Skin epidermis (tissue), 12 donors: ENCODE measurements at regions not wholly inside any gene's neighbourhood (a gene's known extent, or its start where the extent isn't known, plus 50 kb on each side); places are given as distances from the start of the nearest gene placed in this dataset.
A peak's percentile ranks its signal among the peaks of the same experiment; 100 is the strongest.
"Not testable (repeated sequence)": the region's sequence is repeated elsewhere in the genome, so short reads cannot be mapped to it uniquely, and the experiment has no call there.

Experiments
- H3K27ac ChIP-seq, 21 experiments: fragments of 200-600 bp; sonication (generic) in 11 of 21; one replicate each; pipeline ENCODE4 v1.5.0; 2020; ENCODE audit warnings: mild to moderate bottlenecking in 3 of 21, inconsistent platforms in 2 of 21, moderate library complexity in 2 of 21
- H3K4me3 ChIP-seq, 7 experiments: fragments of 200-600 bp; sonication (generic) in 2 of 7; one replicate each; pipeline ENCODE4 v1.5.0; 2020; ENCODE audit warnings: inconsistent platforms in 2 of 7, mild to moderate bottlenecking in 2 of 7, moderate library complexity in 1 of 7

DNA sequence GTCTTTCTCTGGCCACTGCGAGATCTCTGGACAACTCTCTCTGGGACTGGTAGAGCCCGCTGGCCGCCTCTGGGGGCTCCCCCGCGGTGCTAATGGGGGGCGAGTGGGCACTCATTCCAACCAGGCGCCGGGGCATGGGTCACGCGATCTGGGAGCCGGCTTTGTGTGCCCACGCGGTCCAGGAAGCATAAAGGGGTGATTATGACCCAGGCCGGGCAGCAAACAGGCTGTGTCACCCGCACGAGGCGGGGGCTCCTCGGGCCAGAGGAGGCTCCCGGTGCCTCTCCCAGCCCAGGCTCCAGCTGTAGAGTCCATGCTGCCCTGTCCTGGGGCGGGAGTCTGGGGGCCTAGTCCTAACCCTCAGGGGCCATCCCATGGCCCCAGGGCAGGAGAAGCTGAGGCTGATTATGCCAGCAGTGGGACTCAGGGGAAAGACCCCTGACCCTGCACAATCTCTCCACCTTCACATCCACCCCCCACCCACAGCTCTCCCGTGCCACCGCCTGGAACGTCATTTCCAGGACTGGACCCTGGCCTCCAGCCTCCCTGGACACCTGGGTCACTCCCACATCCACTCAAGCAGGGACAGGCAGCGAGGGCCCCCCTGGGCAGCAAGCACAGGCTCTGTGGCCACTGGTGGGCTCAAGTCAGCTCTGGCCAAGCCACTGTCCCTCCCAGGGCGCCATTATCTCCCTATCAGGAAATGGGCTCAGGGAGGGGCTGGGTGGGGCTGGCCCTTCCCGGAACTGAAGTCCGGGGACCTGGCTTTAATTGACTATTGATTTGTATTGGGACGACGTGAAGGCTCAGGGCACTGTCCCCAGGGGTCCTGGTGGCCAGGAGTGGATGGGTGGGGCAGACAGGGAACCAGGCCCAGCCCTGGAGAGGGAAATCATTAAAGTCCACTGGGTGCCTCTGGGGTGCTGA, 50.0 kb downstream of the PTPRS start:
- no peak overlapping the region for H3K4me3 ChIP-seq
- peak overlapping the region in 10 of 21 experiments; percentile 1 to 89 (median 66) for H3K27ac ChIP-seq

DNA sequence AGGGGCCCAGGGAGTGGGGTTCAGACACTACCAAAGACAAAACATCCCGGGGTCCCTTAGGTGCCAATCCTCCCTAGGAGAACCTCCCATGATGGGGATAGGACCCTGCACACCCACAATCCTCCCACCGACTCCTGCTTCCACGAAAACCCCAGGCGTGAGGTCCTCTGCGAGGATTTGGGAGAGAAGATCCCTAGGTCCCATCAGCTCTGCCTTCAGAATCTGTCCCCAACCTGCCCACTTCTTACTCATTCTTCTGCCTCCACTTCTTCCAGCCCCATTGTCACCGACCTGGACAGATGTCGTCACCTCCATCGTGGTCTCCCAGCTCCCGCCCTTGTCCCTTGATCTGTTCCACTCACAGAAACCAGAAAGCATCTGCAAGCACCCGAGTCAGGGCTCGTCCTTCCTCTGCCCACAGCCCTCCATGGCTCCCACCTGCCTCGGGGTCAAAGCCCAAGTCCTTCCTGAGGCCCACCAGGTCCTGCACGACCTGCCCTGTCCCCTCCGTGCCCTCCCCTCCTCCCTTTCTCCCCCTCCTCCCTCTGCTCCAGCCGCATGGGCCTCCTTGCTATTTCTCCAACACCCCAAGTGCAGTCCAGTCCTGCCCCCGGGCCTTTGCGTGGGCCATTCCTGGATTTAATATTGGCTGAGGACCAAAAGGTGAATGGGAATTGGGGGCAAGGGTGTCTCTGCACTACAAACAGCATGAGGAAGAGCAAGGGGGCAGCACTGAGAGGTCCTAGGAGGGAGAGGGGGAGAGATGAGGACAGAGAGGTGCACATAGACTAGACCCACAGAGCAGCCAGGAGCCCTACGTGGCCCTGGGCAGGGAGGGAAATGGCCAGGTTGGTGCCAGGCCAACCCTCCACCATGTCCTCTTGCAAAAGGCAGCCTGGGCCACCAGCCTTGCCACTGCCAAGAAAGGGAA, 51.3 kb downstream of the PTPRS start:
- peak overlapping the region in 5 of 21 experiments; percentile 10 to 89 (median 67) for H3K27ac ChIP-seq

DNA sequence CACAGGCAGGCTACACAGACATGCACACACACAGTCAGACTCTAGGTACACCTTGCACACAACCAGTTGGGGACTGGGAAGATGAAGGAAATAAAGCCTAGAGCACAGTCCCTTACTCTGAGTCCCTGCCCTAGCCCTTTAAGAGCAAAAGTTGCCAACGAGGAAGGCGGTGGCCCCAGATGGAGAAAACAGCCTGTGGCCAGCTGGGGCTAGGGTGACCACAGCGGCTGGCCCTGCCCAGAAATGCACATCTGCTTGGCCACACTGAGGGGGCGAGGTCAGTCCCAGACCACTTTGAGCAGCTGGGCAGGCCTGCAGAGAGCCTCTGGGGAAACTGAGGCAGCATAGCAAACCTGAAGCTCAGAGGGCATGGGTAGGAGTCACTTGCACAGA, 52.3 kb downstream of the PTPRS start:
- Histone ChIP-seq H3K27ac (peak overlapping the region in 2 of 21 experiments; percentile 10 to 57), H3K4me3 (no peak overlapping the region)

More for the DNA sequence above, 51.3 kb downstream of the PTPRS start:
- H3K4me3 ChIP-seq = no peak overlapping the region

DNA sequence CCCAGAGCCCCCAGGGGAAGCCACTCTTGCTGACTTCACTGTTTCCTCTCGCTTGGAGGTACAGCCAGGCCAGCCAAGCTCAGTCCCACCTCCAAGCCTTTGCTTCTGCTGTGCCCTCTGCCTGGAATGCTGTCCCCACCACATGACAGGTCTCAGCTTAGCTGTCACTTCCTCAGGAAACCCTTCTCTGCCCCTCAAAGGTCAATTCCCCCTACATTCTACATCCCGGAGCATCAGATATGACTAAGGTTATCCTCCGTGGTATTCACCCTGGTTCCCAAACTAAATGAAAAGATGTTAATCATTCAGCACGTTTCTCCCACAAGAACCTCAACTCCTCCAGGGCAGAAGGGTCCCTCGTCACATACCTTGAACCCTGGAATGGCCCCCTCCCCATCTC, 53.5 kb downstream of the PTPRS start:
- H3K27ac ChIP-seq = peak overlapping the region in 6 of 21 experiments; percentile 1 to 65 (median 28)

DNA sequence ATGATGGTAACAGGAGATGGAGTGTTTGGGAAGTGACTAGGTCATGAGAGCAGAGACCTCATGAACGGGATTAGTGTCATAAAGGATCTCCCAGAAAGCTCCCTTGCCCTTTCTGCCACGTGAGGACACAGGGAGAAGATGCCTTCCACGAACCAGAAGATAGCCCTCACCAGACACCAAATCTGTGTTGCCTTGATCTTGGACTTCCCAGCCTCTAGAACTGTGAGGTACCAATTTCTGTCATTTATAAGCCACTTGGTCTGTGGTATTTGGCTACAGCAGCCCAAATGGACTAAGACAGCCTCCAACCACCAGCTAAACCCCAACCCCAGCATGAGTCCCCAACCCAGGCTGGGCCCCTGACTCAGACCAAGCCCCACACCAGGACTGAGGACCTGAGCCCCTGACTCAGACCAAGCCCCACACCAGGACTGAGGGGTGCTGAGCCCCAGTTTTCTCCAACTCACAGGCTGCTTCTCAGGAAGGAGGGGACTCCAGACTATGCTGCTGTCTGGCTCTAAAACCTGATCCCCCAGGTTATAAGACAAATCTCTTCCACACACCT, 54.1 kb downstream of the PTPRS start:
- H3K27ac ChIP-seq = peak overlapping the region in 6 of 21 experiments; percentile 1 to 65 (median 28)
- no peak overlapping the region for H3K4me3 ChIP-seq

More for the DNA sequence above, 53.5 kb downstream of the PTPRS start:
- H3K4me3 ChIP-seq = no peak overlapping the region

DNA sequence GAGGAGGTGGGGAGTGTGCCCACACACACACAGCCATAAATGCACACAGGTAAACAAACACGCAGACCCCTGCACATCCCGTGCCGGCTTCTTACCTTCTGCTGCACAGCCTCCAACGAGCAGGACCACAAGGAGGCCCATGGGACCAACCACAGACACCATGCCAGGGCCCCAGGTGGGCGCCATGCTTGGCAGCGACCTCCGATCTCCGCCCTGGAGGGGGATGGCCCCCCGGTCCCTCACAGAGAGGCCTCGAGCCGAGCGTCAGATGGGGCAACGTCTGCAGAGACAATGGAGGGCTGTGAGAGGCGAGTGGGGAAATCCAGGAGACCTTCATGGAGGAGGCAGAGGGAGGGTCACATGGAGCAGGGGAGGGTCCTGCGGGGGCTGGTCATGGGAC, 54.7 kb downstream of the PTPRS start:
- H3K27ac ChIP-seq = no peak overlapping the region
- H3K4me3 ChIP-seq = no peak overlapping the region

DNA sequence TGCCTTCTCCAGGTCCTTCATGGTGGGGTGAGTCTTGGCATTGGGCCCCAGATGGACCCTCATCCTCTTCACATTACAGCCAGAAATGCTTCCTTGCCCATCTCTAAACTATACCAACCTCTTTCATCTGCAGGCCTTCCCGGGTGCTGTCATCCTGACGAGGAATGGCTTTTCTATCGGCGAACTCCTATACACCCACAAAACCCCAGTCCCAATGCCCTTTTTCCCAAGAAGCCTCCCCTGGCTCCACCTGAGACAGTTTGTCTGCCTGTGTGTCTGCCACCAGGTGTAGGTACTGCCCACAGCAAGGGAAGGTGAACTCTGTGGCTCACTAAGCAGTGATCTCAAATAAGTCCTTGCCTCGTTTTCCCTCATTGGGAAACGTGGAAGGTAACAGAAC, 55.3 kb downstream of the PTPRS start:
- no peak overlapping the region for H3K27ac ChIP-seq
- no peak overlapping the region for H3K4me3 ChIP-seq

DNA sequence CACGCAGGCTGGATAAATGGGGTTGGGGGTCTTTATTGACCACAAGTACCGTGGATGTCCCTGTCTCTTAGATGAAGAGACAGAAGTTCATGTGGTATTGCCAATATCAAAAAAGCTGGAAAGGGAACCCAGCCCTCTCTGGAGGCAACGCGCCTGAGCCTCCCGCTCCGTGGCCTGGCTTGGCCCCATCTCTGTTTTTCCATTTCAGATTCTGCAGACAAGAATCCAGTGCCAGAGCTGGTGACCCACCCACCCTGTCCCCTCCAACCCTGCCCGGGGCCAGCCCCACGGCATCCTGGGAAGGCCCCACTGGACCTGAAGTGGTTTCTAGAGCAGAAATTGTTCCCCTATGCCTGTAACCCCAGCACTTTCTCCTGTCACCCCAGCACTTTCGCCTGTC, 57.7 kb downstream of the PTPRS start:
- Histone ChIP-seq H3K4me3 (no peak overlapping the region), H3K27ac (peak overlapping the region in 4 of 21 experiments; percentile 12 to 49 (median 20))

DNA sequence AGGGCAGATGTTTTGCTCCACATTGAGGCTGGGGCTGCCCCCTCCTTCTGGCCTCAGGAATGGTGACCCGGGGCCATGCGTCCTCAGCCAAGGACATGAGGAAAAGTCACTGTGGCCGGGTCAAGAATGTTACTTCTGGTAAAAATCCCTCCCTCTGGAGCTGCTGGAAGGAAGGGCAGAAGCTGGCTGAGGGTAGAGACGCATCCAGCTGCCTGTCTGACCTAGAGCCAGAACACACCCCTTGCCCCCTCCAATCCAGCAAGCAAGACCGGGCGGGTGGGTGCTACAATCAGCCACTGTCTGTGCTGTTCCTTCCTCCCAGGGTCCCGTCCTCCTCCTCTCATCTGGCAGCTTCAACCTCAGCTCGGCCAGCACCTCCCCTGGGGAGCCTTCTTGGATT, 59.0 kb downstream of the PTPRS start:
- H3K4me3 ChIP-seq = no peak overlapping the region
- peak overlapping the region in 2 of 21 experiments; percentile 28 to 32 for H3K27ac ChIP-seq

DNA sequence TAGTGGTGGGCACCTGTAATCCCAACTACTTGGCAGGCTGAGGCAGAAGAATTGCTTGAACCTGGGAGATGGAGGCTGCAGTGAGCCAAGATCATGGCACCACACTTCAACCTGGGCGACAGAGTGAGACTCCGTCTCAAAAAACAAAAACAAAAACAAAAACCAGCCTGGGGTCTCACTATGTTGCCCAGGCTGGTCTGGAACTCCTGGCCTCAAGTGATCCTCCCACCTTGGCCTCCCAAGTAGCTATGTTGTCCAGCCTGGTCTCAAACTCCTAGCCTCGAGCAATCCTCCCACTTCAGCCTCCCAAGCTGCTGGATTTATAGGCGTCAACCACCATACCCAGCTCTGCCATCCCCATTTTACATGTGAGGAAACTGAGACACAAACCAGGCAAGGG, 64.9 kb downstream of the PTPRS start:
- not testable (repeated sequence) for H3K4me3 ChIP-seq, H3K27ac ChIP-seq

DNA sequence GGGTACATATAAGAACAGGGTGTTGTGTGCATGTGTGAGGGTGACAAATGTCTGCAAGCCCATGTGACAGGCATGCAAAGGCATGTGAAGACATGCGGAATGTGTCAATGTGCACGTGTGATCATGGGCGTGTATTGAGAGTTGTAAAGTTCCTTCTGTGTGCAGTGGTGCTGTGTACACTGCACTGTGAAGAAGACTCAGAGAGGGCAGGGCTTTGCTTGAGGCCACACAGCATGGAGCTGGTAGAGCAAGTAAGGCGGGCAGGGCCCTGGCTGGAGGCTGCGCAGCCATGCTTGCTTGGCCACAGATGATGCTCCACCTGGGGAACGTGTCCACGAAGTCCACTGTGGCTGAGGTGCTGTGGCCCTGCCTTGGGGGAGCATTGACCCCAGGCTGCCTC, 66.8 kb downstream of the PTPRS start:
- Histone ChIP-seq H3K27ac (no peak overlapping the region), H3K4me3 (no peak overlapping the region)

DNA sequence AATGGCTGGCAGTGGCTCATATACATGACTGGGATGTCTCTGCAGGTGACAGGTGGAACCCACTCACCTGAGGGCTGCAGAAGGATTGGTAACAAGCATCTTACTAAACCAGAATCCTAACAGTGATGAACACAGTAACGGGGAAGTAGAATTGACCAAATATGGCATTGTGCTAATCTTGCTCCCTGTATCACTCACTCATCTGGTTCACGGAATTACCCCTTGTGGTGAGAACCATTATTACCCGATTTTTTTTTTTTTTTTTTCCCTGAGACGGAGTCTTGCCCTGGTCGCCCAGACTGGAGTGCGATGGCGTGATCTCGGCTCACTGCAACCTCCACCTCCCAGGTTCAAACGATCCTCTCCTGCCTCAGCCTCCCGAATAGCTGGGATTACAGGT, 69.5 kb downstream of the PTPRS start:
- H3K4me3 ChIP-seq = no peak overlapping the region
- no peak overlapping the region for H3K27ac ChIP-seq

DNA sequence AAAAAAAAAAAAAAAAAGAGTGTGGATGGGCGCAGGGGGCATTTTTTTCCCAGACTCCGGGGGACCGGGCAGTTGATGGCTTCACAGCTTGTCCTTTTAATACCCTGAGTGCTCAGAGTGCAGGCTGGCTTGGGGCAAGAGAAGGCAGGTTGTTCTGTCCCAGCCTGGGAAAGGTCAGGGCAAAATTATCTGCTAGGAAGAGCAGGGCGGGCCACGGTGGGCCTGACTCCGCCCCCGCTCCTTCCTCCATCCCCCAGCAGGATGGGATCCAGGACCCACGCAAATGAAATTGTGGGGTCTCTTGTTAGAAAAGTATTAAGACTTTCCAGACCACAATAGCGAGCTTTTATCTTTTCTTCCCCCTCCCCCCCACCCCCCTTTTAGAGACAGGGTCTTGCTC, 70.7 kb downstream of the PTPRS start:
- H3K4me3 ChIP-seq = no peak overlapping the region
- H3K27ac ChIP-seq = no peak overlapping the region

DNA sequence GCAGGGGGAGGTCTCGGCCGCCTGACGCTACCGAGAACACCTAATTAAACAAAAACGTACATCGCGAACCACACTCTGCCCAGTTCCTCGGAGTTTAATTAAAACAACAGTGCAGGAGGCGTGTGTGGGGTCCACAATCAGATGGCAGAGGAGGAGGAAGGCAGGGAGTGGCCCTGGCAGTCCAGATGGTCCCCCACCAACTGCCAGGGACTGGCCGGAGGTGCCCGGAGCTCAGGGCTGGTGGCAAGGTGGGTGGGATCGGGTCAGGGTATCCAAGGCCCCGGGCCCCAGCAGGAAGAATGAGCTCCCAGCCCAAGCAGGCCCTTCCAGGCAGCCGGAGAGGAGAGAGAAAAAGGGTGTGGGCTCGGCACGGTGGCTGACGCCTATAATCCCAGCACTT, 71.3 kb downstream of the PTPRS start:
- Histone ChIP-seq H3K27ac (no peak overlapping the region), H3K4me3 (no peak overlapping the region)

DNA sequence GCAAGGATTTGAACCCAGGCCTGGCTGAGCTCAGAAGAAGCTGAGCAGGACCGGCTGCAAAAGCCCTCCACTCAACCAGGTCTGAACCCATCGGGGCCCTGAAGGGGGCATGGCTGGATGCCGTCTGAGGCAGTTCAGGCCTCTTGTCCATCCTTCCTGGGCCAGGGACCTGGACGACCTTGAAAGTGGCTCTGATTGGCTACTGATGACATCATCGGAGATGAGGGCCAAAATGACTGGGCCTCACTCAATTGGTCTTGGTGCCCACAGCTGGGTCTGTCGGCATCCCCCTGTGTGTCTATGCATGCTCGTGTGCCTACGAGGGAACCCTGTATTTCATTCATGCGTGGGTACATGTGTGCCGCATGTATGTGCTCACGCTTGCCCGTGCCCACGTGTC, 71.8 kb downstream of the PTPRS start:
- no peak overlapping the region for H3K27ac ChIP-seq

DNA sequence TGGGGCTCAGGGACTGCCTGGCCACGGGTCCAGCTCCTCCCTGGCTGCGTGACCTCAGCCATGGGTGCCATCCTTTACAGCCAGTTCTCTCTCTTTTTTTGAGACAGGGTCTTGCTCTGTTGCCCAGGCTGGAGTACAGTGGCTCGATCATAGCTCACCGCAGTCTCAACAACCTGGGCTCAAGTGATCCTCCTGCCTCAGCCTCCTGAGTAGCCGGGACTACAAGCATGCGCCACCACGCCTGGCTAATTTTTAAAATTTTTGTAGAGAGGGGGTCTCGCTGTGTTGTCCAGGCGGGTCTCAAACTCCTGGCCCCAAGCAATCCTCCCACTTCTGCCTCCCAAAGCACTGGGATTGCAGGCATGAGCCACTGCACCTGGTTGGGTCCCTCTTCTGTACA, 75.4 kb downstream of the PTPRS start:
- no peak overlapping the region for H3K27ac ChIP-seq

More for the DNA sequence above, 71.8 kb downstream of the PTPRS start:
- H3K4me3 ChIP-seq = no peak overlapping the region

DNA sequence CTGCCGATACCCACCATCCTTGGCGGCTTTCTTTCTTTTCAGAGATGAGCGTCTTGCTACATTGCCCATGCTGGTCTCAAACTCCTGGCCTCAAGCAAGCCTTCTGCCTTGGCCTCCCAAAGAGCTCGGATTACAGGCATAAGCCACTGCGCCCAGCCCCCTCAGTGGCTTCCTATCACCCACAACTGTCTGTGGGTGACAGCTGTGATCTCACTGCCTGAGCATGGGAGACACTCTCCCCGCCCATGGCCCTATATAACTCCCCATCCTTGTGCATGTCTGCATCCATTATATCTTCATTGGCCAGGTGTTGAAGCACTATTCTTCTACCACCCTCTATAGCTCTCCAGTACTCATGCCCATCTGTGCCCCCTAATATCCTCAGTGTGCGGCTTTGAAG, 76.2 kb downstream of the PTPRS start:
- H3K27ac ChIP-seq = no peak overlapping the region

More for the DNA sequence above, 75.4 kb downstream of the PTPRS start:
- H3K4me3 ChIP-seq = no peak overlapping the region

DNA sequence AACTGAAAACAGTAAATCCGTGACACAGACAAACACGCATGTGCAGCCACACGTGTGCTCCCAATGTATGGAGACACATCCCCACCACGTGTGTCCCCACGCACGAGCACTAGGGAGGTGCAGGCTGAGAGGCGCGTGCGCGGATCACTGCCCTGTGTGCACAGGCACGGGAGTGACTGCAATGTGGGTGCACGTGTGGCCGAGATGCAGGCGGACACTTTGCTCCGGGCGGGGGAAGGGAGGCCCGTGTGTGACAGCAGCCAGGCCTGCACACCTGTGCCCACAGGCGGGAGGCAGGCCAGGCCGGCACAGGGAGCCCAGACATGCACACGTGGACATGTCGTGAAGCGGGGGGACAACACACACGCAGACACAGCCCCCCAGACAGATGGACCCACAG, 77.0 kb downstream of the PTPRS start:
- peak overlapping the region in 1 of 21 experiments; percentile 5 for H3K27ac ChIP-seq
- H3K4me3 ChIP-seq = no peak overlapping the region

More for the DNA sequence above, 76.2 kb downstream of the PTPRS start:
- H3K4me3 ChIP-seq = no peak overlapping the region

DNA sequence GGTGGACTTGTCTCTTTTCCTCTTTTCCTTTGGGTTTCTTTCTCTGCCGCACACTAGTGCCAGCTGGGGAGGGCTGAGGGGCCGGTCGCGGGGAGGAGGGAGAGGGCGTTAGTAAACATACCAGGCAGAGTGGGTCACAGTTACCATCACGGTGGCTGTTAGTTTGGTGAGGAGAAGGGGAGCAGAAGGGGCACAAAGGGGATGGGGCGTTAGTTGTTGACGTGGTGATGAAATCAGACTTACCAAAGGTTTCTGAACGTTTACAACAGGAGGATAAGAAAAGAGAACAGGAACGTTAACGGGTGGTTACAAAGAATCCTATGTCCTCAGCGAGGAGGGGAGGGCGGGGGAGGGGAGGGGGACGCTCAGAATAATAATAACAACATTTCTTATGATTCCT, 77.9 kb downstream of the PTPRS start:
- Histone ChIP-seq H3K4me3 (no peak overlapping the region), H3K27ac (no peak overlapping the region)
